ENCODE measurements at regions not wholly inside any gene's neighbourhood (a gene's known extent, or its start where the extent isn't known, plus 50 kb on each side); places are given as distances from the start of the nearest gene placed in this dataset.

DNA sequence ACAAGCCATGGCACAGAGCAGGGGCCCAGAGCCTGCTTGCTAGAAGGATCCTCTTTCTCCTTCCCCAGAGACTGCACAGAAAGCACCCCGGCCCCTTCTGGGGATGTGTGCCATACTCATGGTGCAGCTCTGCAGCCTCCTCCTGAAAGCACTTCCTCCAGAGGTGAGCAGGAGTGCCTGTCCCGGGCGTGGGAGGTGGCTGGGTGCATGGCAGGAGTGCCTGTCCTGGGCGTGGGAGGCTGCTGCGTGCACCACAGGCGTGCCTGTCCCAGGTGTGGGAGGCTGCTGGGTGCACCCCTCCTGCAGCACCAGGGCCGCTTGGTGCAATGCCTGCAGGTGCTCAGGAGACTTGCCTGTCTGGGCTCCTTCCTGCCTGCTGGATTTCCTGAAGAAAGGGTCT, 913.3 kb downstream of the UQCRFS1 start:
- TF ChIP-seq TAF1 (IDR thresholded peaks at IDR 0.05; ENCODE audit: low read depth, low read length) (no peak), POLR2AphosphoS5 (IDR thresholded peaks at IDR 0.05; ENCODE audit: low read depth, low read length) (no peak), POLR2A (IDR thresholded peaks at IDR 0.05; ENCODE audit: low read depth, low read length) (no peak)

Measured in GM12891 (cell line).